Liver (tissue), 3 donors: ENCODE measurements at regions not wholly inside any gene's neighbourhood (a gene's known extent, or its start where the extent isn't known, plus 50 kb on each side); places are given as distances from the start of the nearest gene placed in this dataset.
"Not testable (repeated sequence)": the region's sequence is repeated elsewhere in the genome, so short reads cannot be mapped to it uniquely, and the experiment has no call there.

ENCODE experiments used
- GABPA ChIP-seq, 2 donors: IDR thresholded peaks in 1 of 2; conservative IDR thresholded peaks in 1 of 2; 2 replicates each; pipeline ENCODE4 v1.6.1; 2016; ENCODE audit warnings: antibody characterized with exemption in 2 of 2, mild to moderate bottlenecking in 1 of 2, moderate library complexity in 1 of 2
- HNF4A ChIP-seq, 2 donors: conservative IDR thresholded peaks; 2 replicates each; pipeline ENCODE4 v1.6.1; 2016; ENCODE audit warnings: antibody characterized with exemption in 2 of 2, mild to moderate bottlenecking in 2 of 2
- HNF4G ChIP-seq: IDR thresholded peaks from 2 replicates; pipeline ENCODE4 v1.6.1; 2016; ENCODE audit warnings: antibody characterized with exemption
- RXRA ChIP-seq, 2 donors: IDR thresholded peaks; 2 replicates each; pipeline ENCODE4 v1.6.1; 2017 to 2018; ENCODE audit warnings: antibody characterized with exemption in 2 of 2, mild to moderate bottlenecking in 1 of 2
- YY1 ChIP-seq: IDR thresholded peaks from 2 replicates; pipeline ENCODE4 v1.6.1; 2016; ENCODE audit warnings: antibody characterized with exemption, mild to moderate bottlenecking
- TF ChIP-seq, protein P1 (sequence below): fragments of 150-350 bp; IDR thresholded peaks from 2 replicates; pipeline ENCODE4 v1.5.1; 2017; ENCODE audit warnings: improper control_type of control experiment, low read depth, low read length; ENCODE audit not compliant: missing input control
- TF ChIP-seq, protein P2 (sequence below): IDR thresholded peaks from 2 replicates; pipeline ENCODE4 v1.6.1; 2016; ENCODE audit warnings: antibody characterized with exemption
- TF ChIP-seq, protein P3 (sequence below): IDR thresholded peaks from 2 replicates; pipeline ENCODE4 v1.6.1; 2016; ENCODE audit warnings: antibody characterized with exemption
- TF ChIP-seq, protein P4 (sequence below): IDR thresholded peaks from 2 replicates; pipeline ENCODE4 v1.6.1; 2016; ENCODE audit warnings: antibody characterized with exemption, mild to moderate bottlenecking
- TF ChIP-seq, protein P5 (sequence below): IDR thresholded peaks from 2 replicates; pipeline ENCODE4 v1.6.1; 2016; ENCODE audit warnings: antibody characterized with exemption
- donor health status: healthy.
- donor health status: healthy.

DNA sequence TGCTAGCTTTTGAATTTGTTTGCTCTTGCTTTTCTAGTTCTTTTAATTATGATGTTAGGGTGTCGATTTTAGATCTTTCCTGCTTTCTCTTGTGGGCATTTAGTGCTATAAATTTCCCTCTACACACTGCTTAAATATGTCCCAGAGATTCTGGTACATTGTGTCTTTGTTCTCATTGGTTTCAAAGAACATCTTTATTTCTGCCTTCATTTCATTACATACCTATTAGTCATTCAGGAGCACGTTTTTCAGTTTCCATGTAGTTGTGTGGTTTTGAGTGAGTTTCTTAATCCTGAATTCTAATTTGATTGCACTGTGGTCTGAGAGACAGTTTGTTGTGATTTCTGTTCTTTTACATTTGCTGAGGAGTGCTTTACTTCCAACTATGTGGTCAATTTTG, 51.2 kb upstream of the MB21D2 start:
- TF ChIP-seq, protein P1, sequence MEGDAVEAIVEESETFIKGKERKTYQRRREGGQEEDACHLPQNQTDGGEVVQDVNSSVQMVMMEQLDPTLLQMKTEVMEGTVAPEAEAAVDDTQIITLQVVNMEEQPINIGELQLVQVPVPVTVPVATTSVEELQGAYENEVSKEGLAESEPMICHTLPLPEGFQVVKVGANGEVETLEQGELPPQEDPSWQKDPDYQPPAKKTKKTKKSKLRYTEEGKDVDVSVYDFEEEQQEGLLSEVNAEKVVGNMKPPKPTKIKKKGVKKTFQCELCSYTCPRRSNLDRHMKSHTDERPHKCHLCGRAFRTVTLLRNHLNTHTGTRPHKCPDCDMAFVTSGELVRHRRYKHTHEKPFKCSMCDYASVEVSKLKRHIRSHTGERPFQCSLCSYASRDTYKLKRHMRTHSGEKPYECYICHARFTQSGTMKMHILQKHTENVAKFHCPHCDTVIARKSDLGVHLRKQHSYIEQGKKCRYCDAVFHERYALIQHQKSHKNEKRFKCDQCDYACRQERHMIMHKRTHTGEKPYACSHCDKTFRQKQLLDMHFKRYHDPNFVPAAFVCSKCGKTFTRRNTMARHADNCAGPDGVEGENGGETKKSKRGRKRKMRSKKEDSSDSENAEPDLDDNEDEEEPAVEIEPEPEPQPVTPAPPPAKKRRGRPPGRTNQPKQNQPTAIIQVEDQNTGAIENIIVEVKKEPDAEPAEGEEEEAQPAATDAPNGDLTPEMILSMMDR: not testable (repeated sequence)
- TF ChIP-seq, protein P2, sequence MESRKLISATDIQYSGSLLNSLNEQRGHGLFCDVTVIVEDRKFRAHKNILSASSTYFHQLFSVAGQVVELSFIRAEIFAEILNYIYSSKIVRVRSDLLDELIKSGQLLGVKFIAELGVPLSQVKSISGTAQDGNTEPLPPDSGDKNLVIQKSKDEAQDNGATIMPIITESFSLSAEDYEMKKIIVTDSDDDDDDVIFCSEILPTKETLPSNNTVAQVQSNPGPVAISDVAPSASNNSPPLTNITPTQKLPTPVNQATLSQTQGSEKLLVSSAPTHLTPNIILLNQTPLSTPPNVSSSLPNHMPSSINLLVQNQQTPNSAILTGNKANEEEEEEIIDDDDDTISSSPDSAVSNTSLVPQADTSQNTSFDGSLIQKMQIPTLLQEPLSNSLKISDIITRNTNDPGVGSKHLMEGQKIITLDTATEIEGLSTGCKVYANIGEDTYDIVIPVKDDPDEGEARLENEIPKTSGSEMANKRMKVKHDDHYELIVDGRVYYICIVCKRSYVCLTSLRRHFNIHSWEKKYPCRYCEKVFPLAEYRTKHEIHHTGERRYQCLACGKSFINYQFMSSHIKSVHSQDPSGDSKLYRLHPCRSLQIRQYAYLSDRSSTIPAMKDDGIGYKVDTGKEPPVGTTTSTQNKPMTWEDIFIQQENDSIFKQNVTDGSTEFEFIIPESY: not testable (repeated sequence)
- TF ChIP-seq, protein P3, sequence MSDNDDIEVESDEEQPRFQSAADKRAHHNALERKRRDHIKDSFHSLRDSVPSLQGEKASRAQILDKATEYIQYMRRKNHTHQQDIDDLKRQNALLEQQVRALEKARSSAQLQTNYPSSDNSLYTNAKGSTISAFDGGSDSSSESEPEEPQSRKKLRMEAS: not testable (repeated sequence)
- TF ChIP-seq RXRA (IDR thresholded peaks at IDR 0.05); YY1; GABPA (IDR thresholded peaks at IDR 0.05 in 1 of 2, conservative IDR thresholded peaks at IDR 0.05 in 1 of 2); HNF4G; HNF4A (conservative IDR thresholded peaks at IDR 0.05): not testable (repeated sequence)
- TF ChIP-seq, protein P4, sequence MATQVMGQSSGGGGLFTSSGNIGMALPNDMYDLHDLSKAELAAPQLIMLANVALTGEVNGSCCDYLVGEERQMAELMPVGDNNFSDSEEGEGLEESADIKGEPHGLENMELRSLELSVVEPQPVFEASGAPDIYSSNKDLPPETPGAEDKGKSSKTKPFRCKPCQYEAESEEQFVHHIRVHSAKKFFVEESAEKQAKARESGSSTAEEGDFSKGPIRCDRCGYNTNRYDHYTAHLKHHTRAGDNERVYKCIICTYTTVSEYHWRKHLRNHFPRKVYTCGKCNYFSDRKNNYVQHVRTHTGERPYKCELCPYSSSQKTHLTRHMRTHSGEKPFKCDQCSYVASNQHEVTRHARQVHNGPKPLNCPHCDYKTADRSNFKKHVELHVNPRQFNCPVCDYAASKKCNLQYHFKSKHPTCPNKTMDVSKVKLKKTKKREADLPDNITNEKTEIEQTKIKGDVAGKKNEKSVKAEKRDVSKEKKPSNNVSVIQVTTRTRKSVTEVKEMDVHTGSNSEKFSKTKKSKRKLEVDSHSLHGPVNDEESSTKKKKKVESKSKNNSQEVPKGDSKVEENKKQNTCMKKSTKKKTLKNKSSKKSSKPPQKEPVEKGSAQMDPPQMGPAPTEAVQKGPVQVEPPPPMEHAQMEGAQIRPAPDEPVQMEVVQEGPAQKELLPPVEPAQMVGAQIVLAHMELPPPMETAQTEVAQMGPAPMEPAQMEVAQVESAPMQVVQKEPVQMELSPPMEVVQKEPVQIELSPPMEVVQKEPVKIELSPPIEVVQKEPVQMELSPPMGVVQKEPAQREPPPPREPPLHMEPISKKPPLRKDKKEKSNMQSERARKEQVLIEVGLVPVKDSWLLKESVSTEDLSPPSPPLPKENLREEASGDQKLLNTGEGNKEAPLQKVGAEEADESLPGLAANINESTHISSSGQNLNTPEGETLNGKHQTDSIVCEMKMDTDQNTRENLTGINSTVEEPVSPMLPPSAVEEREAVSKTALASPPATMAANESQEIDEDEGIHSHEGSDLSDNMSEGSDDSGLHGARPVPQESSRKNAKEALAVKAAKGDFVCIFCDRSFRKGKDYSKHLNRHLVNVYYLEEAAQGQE: not testable (repeated sequence)
- TF ChIP-seq, protein P5, sequence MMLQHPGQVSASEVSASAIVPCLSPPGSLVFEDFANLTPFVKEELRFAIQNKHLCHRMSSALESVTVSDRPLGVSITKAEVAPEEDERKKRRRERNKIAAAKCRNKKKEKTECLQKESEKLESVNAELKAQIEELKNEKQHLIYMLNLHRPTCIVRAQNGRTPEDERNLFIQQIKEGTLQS: not testable (repeated sequence)
